Left hindlimb (tissue), 1 donor: ENCODE measurements at regions not wholly inside any gene's neighbourhood (a gene's known extent, or its start where the extent isn't known, plus 50 kb on each side); places are given as distances from the start of the nearest gene placed in this dataset.
"Not testable (repeated sequence)": the region's sequence is repeated elsewhere in the genome, so short reads cannot be mapped to it uniquely, and the experiment has no call there.

Experiments
- DNase-seq: peaks from one replicate; pipeline ENCODE4 v3.0.0-alpha.2; 2018

DNA sequence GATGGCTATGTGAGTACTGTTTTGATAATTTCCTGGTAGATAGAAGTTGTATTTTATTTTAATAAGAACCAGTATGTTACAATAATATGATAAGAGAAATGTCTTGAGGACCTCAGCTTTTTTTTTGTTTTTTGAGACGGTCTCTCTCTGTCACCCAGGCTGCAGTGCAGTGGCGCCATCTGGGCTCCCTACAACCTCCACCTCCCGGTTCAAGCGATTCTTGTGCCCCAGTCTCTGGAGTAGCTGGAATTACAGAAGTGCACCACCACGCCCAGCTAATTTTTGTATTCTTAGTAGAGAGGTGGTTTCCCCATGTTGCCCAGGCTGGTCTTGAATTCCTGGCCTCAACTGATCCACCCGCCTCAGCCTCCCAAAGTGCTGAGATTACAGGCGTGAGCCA, 968.1 kb upstream of the ADGRL4 start:
- no peak for DNase-seq

DNA sequence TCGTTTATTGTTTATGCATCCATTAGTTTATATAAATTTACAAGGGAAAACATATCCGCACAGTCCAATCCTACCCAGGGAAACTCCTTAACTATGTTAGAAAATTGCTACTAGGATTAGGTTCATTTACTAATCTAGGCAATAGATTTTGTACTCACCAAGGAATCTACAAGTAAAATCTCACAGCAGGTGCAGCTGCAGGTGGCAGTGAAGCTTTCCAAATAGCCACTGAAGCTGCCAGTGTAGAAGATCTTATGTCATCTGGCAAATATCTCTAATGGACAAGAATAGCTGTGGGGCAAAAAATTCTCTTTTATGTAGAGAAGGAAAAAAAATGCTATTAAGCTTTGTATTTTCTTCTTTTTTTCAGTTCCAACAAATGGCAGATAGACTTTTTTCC, 963.4 kb upstream of the ADGRL4 start:
- no peak for DNase-seq

DNA sequence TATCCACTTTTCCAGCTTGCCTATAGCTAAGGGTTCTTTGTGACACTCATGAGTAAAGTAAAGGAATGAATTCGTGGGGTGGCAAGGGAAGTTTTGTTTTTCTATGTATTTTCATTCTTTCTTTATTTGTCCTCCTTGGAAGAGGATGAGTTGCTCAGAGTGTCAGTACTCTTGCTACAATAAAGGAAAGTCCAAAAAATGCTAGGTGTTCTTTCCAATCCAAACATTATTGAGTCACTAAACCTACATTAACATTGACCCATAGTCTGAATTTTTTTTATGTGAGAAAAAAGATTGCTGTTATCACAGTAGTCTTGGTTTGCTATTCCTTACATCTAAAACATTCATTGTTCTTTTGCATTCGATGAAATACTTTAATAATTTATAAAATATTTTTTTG, 959.9 kb upstream of the ADGRL4 start:
- no peak for DNase-seq

DNA sequence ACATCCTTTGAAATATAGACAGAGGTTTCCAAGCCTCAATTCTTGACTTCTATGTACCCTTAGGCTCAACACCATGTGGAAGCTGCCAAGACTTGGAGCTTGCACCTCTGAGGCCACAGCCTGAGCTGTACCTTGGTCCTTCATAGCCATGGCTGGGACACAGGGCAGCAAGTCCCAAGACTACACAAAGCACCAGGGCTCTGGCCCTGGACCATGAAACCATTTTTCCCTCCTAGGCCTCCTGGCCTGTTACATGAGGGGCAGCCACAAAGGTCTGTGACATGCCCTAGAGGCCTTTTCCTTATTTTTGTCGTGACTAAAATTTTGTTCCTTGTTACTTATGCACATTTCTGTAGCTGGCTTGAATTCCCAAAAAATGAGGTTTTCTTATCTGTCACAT, 953.1 kb upstream of the ADGRL4 start:
- no peak for DNase-seq

DNA sequence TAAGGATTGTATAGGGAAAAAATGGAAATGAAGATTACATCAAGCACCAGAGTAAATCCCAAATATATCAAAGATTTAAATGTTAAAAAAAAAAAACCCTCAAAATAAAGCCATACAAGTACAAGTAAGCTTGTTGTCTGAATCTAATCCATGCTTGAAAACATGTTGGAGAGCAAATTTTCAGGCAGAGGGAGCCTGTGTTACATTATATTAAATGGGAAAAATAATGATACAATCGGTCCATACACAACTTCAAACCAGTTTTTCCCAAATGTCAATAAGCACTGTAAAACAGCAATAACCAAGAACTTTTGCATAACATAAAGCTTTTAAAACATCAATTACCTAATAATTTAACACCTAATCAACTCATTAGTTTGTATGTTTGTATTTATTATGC, 949.4 kb upstream of the ADGRL4 start:
- no peak for DNase-seq

DNA sequence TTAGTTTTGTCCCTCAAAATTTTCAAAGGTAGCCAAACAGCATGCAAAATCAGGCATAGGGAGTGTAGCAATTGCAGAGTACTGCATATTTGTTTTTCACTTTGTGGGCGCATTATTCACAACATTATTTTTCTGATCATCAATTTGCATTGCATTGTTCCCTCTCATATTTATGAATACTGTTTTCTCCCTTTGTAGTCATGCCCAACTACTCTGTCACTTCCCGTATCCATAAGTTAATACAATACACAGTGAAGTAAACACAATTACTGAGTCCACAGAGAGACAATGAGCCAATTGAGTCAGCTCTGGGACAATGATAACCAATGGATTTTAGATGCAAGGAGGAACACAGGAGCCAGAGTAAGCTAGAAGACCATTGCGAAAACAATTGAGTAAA, 944.0 kb upstream of the ADGRL4 start:
- no peak for DNase-seq

DNA sequence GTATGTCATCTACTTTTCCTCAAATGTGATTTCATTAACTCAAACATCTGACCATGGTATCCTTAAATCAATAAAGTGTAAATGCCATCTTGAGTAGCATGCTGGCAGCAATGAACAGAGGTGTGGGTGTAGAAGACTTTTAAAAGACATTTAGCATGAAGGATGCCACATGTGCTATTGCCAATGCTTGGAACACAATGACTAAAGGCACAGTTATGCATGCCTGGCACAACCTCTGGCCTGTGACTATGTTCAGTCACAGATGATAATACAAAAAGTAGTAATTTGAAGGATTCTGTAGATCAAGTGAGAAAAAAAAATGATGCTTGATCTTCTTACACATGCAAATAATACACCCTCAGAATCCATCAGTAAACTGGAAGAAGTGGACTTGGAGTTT, 938.9 kb upstream of the ADGRL4 start:
- DNase-seq, result no peak

DNA sequence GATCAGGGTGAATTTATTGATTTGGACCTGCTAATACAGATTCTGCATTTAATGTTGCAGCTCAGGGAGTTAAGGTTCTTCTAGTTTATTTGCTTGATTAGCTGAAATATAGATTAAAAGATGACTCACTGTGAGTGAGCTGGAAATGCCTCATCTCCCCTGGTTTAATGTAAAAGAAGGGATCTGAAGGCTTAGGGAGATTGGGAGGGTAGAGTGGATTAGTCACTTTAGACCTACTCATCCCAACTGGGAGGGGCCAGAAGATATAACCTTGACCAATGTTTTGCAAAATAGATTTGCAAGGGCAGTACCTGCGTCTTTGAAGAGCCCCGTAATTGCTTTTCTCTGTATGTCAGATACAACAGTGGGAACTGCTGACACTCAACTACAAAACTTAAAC, 922.8 kb upstream of the ADGRL4 start:
- DNase-seq, result no peak

DNA sequence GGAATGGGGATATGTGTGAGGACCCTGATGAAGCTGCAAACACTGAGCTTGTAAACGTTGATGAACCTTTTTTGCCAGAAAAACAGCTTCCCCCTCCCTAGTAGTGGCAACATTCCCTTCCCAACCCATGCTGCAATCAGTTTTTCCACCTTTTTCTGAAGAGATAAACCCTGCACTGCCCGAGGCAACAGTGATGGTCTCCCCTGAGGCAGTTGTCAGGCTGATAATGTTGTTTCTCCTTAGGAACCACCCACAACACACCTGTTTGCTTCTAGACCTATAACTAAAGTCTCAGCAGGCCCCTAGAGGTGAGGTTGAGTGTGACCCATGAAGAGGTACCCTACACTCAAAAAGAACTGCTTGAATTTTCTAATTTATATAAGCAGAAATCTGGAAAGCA, 922.4 kb upstream of the ADGRL4 start:
- DNase-seq, result no peak

DNA sequence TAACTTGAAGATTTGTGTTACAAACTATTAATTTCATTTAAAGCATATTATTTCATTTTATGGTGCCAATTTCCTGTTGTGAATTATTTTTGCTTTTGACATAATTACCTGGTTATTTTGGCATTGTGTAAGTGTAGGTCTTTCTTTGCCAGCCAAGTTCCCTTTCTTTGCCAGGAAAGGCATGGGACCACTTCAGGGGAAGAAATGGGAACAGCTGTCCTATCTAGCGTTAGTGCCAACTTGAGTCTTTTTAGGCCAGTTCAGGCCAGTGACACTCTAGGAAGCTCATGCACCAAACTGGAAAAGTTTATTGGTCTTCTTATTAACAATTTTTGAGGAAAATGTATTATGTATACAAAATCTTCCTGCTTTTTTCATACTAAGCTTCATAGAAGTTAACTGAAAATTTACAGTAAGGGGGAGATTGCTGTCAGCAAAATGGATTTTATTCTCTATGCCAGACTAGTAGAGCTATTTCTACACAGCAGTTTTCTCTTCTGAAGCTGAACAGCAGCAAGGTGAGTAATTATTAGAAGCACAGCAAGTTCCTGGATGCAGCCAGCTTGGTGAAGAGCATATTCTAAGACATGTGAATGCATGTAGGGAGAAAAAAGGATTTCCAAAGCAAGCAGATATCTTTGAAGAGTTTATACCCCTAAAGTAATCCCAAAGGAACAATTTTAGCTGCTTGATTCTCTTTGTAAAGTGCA, 914.6 kb upstream of the ADGRL4 start:
- no peak for DNase-seq

DNA sequence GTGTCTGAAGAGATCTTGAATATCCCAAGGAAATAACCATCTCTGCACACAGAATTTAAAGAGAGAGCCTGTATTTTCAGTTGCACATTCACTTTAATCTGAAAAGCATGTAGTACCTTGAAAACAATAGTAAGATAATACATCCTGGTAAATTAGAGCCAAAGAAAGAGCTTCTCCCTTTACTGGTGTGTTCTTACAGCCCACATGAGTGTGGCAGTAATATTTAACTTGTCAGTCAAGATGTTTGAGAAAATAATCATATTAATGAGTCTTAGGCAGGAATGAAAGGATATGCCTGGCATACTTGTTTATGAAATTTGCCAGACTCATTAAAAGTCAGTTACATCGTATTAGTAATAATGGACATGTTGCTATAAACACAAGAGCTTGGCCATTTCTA, 908.4 kb upstream of the ADGRL4 start:
- no peak for DNase-seq

DNA sequence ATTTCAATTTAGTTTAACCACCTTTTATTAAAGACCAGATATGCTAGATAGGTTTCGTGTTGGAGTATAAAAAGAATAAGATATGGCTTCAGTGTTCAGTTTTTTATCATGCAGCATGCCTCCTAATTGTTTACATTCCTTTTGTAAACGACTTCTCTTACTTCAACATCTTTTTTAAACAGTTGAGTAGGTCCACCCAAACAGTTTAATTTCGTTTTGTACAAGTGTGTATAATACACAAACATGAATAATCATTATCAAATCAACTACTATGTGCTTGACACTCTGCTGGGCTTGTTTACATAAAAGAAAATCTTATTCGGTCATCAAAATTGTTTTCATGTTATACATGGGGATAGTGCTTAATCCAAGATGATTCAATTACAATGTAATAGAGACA, 906.3 kb upstream of the ADGRL4 start:
- no peak for DNase-seq

DNA sequence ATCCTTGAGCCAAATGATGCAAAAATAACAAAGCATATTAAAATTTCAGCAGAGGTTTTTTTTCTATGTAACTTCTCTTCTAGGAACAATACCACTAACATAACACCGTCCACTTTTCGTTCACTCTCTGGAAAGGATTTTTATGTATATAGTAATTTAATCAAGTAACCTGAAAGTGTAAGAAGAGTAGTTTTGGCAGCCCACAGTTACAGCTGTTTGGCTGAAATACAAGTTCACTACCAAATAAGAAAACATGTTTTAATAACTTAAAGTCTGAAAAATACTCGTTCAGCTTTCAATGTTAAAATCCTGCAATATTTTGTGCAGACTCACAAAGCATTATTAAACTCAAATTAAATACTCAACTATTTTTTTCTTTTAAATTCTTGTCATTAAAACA, 896.8 kb upstream of the ADGRL4 start:
- DNase-seq, result no peak

DNA sequence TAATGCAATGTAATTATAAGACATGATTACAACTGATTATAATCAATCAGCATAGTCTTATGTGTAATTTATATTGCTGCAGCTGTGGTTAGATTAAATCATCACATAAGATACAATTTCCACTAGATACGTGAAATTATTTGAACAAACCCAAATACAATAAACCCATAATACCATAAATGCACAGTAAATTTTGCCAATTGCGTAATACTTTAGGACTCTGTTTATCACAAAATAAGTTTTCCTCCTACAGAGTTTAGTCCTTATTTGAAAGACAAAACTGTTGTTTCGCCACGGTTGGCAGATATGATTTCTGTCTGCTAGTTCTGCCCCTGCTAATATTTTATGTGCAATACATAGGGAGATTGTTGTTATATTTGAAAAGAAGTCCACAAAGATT, 895.9 kb upstream of the ADGRL4 start:
- DNase-seq, result no peak

DNA sequence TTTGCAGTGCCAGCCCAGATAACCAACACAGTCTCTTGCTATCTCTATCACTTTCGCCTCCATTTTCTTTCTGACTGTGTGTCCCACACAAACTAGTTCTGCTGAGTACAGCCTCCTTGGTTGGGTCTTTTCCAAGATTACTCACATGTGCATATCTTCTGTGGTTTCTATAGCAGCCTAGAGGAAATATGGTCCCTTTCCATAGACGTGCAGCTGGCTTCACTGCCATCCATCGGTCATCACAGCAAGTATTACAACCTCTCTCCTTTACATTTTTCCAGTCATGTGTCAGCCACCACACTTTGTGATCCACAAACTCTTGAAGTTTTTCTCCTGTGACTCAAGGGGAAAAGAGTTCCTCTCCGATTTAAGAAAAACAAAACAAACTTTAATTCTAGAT, 893.4 kb upstream of the ADGRL4 start:
- no peak for DNase-seq

DNA sequence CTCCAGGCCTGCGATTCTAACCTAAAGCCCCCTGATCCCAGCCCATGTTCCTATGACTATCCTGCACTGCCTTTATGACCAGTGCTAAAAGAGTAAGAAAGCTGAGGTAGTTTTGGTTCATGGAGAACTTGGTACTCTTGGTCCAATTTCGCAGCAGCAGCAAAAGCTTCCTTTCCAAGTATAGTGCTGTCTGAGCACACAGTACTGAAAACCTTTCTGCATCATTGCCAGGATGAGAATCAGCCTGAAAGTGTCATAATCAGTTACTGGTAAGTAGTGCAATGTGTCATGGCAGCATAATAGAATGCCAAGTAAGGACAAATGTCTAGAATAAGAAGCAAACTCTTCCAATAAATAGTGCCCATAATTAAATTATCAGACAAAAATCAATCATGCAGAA, 889.6 kb upstream of the ADGRL4 start:
- no peak for DNase-seq

DNA sequence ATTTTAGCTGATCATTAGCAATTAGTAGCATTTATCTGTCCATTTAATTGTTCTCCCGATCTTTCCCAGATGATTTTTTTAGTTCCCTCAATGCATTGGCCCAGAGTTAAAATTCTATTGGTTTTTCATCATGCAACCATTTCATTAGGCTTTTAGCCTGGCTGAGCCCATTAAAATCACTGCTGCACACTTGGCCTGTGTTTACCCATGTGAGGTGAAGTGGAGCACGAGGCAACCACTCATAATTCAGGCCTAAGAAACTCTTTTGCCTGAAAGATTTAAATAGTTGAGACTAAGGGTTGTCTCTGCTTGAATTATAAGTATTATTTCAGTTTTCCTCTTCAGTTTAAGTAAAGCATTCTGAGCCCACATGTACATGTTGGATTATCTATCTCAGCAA, 889.0 kb upstream of the ADGRL4 start:
- no peak for DNase-seq

DNA sequence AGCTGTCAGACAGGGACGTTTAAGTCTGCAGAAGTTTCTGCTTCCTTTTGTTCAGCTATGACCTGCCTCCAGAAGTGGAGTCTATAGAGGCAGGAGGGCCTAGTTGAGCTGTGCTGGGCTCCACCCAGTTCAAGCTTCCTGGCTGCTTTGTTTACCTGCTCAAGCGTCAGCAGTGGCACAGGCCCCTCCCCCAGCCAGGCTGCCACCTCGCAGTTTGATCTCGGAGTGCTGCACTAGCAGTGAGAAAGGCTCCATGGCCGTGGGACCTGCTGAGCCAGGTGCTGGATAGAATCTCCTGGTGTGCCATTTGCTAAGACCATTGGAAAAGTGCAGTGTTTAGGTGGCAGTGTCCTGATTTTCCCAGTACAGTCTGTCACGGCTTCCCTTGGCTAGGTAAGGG, 887.6 kb upstream of the ADGRL4 start:
- DNase-seq, result not testable (repeated sequence)

DNA sequence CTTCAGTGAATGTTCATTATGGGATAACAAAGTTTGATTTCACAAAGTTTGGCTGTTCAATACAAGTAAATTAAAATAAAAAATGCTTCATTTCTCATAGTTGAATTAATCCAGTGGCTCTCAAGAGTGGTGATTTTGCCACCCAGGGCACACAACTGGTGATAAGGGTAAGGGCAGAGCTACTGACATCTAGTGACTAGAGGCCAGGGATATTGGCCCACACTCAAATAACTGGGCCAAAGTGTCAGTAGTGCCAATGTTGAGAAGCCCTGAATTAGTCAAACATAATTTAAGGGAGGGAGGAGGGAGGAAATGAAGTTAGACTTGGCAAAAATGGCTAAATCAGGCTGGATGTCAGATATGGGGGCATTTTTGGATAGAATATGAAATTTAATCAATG, 880.5 kb upstream of the ADGRL4 start:
- DNase-seq, result no peak

DNA sequence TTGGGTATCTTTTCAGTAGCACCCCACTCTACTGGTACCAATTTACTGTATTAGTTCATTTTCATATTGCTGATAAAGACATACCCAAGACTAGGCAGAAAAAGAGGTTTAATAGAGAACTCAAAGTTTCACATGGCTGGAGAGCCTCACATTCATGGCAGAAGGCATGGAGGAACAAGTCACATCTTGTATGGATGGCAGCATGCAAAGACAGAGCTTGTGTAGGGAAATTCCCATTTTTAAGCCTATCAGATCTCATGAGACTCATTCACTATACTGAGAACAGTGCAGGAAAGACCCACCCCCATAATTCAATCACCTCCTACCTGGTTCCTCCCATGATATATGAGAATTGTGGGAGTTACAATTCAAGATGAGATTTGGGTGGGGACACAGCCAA, 878.6 kb upstream of the ADGRL4 start:
- no peak for DNase-seq

DNA sequence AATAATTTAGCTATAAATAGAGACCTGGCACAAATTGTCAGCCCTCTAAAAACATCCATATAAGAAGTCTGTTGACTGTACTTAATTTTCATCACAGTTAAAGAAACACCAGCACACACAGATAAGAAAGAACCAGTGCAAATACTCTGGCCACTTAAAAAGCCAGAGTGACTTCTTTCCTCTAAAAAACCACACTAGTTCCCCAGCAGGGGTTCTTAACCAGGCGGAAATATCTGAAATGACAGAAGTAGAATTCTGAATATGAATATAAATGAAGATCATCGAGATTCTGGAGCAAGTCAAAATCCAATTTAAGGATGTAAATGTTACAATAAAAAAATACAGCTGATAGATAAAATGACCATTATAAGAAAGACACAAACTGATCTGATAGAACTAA, 870.6 kb upstream of the ADGRL4 start:
- no peak for DNase-seq

DNA sequence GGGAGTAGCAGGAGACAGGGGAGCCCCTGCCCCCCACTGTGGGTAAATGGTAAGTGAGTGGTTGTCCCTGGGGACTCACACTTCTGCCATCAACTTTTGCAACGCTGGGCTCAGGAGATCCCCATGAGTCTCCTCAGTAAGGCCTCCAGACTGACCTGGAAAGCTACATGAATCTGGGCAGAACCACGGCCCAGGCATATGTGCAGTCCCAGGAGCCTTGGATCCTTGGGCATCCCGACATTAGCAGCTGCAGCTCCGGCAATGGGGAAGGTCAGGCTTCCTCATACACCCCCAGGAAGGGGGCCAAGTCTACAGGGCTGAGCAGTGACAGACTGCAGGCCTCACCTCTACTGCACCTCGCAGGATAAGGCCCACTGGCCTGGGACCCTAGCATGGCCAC, 868.7 kb upstream of the ADGRL4 start:
- DNase-seq, result no peak

DNA sequence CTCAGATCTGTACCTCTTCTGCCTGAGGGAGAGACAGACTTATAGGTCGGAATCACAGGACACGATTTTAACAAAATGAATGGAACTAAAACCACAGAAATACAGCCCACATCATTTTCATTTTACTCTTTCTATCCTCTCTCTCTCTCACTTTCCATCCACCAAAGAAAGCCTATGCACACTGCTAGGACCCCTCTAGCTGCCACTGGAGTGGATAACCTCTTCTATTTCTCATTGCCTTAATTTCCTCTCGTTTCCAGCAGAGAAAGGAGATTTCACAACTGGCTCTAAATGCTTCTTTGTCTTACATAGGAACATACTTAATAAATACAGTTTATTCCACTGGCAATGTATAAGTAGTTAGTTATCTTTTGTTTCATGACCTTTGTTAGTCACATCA, 867.8 kb upstream of the ADGRL4 start:
- no peak for DNase-seq

DNA sequence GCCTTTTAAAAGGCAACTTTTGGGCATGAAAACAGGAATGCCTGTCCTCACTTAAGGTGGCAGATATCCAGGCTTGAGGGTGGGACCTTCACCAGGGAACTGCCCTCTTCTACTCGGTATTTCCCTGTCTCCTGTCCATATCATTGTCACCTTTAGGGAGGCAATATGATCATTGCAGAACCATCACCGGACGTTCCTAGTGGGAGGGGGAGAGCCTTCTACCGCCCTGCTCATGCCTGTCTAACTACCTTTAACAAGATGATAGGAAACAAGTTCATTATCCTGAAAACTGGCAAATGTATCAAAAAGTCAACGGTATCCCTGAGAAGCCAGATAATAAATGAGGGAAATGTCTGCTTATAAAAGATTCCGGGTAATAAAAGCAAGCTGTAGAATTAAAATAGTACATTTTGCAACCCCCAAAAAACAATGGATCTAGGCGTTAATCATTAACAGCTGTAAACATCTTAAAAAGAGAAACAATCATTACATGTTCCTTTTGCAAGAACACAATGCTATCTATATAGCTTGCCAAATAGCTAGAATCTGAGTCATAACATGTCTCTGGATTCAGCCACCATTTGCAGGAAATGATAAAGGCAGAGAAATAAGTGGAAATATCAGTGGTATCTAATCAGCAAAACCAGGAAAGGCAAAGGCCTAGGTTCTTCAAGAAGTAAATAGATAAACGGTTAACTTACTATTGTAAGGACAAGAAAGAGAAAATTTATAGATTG, 852.9 kb upstream of the ADGRL4 start:
- no peak for DNase-seq

DNA sequence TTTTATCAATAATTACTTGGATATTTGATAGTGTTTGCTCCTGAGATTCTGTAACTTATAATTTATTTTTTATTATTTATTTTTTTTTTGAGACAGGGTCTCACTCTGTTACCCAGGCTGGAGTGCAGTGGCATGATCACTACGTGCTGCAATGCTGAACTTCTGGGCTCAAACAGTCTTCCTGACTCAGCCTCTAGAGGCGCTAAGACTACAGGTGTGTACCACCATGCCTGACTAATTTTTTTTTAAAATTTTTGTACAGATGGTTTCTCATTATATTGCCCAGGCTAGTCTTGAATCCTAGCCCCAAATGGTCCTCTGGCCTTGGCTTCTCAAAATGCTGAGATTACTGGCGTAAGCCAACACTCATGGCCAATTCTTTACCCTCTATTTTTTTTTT, 845.5 kb upstream of the ADGRL4 start:
- DNase-seq, result no peak
